ENCODE measurements at regions not wholly inside any gene's neighbourhood (a gene's known extent, or its start where the extent isn't known, plus 50 kb on each side); places are given as distances from the start of the nearest gene placed in this dataset.

GRCh38 chr3:55246033-55246432 is 241.1 kb downstream of the WNT5A start:
- H3K4me3 ChIP-seq, result no peak overlapping the region
- no peak for DNase-seq
- H3K27me3 ChIP-seq, result no peaks in the 10 kb centered on the region
- H3K36me3 ChIP-seq (replicated peaks in 1 of 2), result no peaks in the 10 kb centered on the region
- H3K9me3 ChIP-seq (replicated peaks in 1 of 3), result no peaks in the 10 kb centered on the region
- TF ChIP-seq CTCF (IDR thresholded peaks at IDR 0.05) (no peak), POLR2A (IDR thresholded peaks at IDR 0.05) (no peak)
- H3K27ac ChIP-seq, result no peak overlapping the region
- intact Hi-C loops (cut with DNase I), result no loop called here
- no peaks in the 10 kb centered on the region for H3K4me1 ChIP-seq (replicated peaks in 1 of 2)
- 57 to 71% (median 63%) methylated on average over 5 of the region's 5 CpGs for WGBS, 4 donors

- intact Hi-C loops (cut with DNase I), result no loop called here
- no peak overlapping the region for H3K4me3 ChIP-seq
- no peaks in the 10 kb centered on the region for H3K27me3 ChIP-seq
- DNase-seq, result no peak
- WGBS, 4 donors, result 70 to 76% (median 73%) methylated on average over 2 of the region's 2 CpGs
- no peaks in the 10 kb centered on the region for H3K9me3 ChIP-seq (replicated peaks in 1 of 3)
- no peaks in the 10 kb centered on the region for H3K36me3 ChIP-seq (replicated peaks in 1 of 2)
- TF ChIP-seq CTCF (IDR thresholded peaks at IDR 0.05) (no peak), POLR2A (IDR thresholded peaks at IDR 0.05) (no peak)
- H3K27ac ChIP-seq, result no peak overlapping the region
- no peaks in the 10 kb centered on the region for H3K4me1 ChIP-seq (replicated peaks in 1 of 2)
Measured at GRCh38 chr3:55245351-55245750, 241.8 kb downstream of the WNT5A start.

- H3K4me1 ChIP-seq (replicated peaks in 1 of 2), result no peaks in the 10 kb centered on the region
- no peak overlapping the region for H3K27ac ChIP-seq
- intact Hi-C loops (cut with DNase I), result no loop called here
- TF ChIP-seq POLR2A (IDR thresholded peaks at IDR 0.05), result no peak
- TF ChIP-seq CTCF (IDR thresholded peaks at IDR 0.05), result no peak
- no peak for DNase-seq
- no peaks in the 10 kb centered on the region for H3K36me3 ChIP-seq (replicated peaks in 1 of 2)
- 87 to 95% (median 90%) methylated on average over 1 of the region's 1 CpG for WGBS, 4 donors
- H3K4me3 ChIP-seq, result no peak overlapping the region
- no peaks in the 10 kb centered on the region for H3K9me3 ChIP-seq (replicated peaks in 1 of 3)
- no peaks in the 10 kb centered on the region for H3K27me3 ChIP-seq
Measured at GRCh38 chr3:55244247-55244646, 242.9 kb downstream of the WNT5A start.

- no peak overlapping the region for H3K4me3 ChIP-seq
- H3K27me3 ChIP-seq, result no peaks in the 10 kb centered on the region
- no peaks in the 10 kb centered on the region for H3K36me3 ChIP-seq (replicated peaks in 1 of 2)
- H3K9me3 ChIP-seq (replicated peaks in 1 of 3), result no peaks in the 10 kb centered on the region
- intact Hi-C loops (cut with DNase I), result no loop called here
- TF ChIP-seq POLR2A (IDR thresholded peaks at IDR 0.05), result no peak
- TF ChIP-seq CTCF (IDR thresholded peaks at IDR 0.05), result no peak
- H3K27ac ChIP-seq, result no peak overlapping the region
- no peaks in the 10 kb centered on the region for H3K4me1 ChIP-seq (replicated peaks in 1 of 2)
- WGBS, 4 donors, result 73 to 80% (median 76%) methylated on average over 9 of the region's 9 CpGs
- DNase-seq, result no peak
Measured at GRCh38 chr3:55243678-55244077, 243.4 kb downstream of the WNT5A start.
